ENCODE measurements at regions not wholly inside any gene's neighbourhood (a gene's known extent, or its start where the extent isn't known, plus 50 kb on each side); places are given as distances from the start of the nearest gene placed in this dataset.
"Not testable (repeated sequence)": the region's sequence is repeated elsewhere in the genome, so short reads cannot be mapped to it uniquely, and the experiment has no call there.

DNA sequence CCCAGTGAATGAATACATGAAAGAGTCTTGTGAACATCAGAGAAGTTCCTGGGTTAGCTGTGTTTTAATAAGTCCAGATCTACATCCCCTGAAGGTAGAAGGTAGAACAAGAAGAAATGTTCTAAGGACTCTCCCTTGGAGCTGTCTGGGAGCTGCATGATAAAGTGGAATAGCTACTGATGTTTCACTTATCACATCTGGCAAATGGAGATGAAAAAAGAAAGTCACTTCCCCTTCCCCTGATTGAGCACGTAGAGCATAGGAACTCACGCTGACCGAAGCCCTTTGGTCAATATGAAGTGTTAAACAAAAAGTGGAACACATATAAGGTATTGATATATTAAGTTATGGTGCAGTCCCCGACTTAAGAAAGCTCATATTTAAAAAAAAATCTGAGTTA is 53.2 kb upstream of the PARP1 start:
- ChIA-PET POLR2A (no interaction called here), CTCF (interaction anchor here (0.8 to 1.5 kb wide), 3 partner anchors 13 to 987 kb away, joined by 3 to 6 read pairs (median 4); no protein-coding TSS in a partner anchor)
- TF ChIP-seq CTCF (IDR thresholded peaks at IDR 0.05; ENCODE audit: control extremely low read depth, extremely low read depth, low read depth, missing control alignments): no peak
- no peak for DNase-seq (ENCODE audit: extremely low spot score)

DNA sequence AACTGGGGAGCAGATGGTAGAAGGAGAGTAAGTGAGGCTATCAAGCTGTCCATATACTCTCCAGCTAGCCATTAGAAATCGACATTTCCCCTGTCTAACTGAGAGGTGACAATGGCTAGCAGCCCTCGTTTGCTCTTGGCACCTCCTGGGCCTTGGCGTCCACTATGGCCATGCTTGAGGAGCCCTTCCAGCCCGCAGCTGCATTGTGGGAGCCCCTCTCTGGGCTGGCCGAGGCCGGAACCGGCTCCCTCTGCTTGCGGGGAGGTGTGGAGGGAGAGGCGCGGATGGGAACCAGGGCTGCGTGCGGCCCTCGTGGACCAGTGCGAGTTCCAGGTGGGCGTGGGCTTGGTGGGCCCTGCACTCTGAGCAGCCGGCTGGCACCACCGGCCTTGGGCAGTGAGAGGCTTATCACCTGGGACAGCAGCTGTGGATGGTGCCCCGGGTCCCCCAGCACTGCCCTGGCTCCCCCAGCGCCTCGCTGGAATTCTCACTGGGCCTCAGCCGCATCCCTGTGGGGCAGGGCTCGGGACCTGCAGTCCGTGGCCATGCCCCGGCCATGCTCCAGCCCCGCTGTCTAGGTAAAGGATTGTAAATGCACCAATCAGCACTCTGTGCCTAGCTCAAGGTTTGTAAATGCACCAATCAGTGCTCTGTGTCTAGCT is 56.2 kb upstream of the PARP1 start:
- POLR2A ChIA-PET: no interaction called here
- CTCF ChIA-PET: no interaction called here
- TF ChIP-seq CTCF (IDR thresholded peaks at IDR 0.05; ENCODE audit: control extremely low read depth, extremely low read depth, low read depth, missing control alignments): no peak
- no peak for DNase-seq (ENCODE audit: extremely low spot score)

- POLR2A ChIA-PET; DNase-seq (ENCODE audit: extremely low spot score); CTCF ChIA-PET: not testable (repeated sequence)
Observed at GRCh38 chr1:226464587-226464971, 56.7 kb upstream of the PARP1 start.

GRCh38 chr1:226466296-226466695 is 58.4 kb upstream of the PARP1 start:
- no peak for TF ChIP-seq CTCF (IDR thresholded peaks at IDR 0.05; ENCODE audit: control extremely low read depth, extremely low read depth, low read depth, missing control alignments)
- CTCF ChIA-PET: no interaction called here
- POLR2A ChIA-PET: no interaction called here
- DNase-seq (ENCODE audit: extremely low spot score): no peak

DNA sequence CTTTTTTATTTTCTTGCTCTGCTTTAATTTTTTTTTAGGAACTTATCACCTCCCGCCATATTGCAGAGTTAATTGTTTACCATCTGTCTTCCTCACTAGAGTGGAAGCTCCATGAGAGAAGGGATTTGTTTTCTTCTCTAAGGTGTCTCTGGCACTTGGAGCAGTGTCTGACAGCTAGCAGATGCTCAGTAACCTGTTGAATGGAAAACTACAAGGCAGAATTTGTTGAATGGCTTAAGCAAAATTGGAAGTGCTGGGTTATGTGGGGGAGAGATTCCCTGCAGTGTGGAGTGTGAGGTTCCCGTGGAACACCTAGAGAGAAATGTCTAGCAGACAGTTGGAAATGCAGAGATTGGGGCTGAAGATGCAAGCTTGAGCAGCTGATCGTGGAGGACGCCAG is 59.5 kb upstream of the PARP1 start:
- ChIA-PET CTCF (interaction anchor here (1.1 to 1.8 kb wide), 3 partner anchors 8 to 30 kb away, joined by 3 to 5 read pairs (median 5); no protein-coding TSS in a partner anchor), POLR2A (no interaction called here)
- no peak for DNase-seq (ENCODE audit: extremely low spot score)
- TF ChIP-seq CTCF (IDR thresholded peaks at IDR 0.05; ENCODE audit: control extremely low read depth, extremely low read depth, low read depth, missing control alignments): no peak

DNA sequence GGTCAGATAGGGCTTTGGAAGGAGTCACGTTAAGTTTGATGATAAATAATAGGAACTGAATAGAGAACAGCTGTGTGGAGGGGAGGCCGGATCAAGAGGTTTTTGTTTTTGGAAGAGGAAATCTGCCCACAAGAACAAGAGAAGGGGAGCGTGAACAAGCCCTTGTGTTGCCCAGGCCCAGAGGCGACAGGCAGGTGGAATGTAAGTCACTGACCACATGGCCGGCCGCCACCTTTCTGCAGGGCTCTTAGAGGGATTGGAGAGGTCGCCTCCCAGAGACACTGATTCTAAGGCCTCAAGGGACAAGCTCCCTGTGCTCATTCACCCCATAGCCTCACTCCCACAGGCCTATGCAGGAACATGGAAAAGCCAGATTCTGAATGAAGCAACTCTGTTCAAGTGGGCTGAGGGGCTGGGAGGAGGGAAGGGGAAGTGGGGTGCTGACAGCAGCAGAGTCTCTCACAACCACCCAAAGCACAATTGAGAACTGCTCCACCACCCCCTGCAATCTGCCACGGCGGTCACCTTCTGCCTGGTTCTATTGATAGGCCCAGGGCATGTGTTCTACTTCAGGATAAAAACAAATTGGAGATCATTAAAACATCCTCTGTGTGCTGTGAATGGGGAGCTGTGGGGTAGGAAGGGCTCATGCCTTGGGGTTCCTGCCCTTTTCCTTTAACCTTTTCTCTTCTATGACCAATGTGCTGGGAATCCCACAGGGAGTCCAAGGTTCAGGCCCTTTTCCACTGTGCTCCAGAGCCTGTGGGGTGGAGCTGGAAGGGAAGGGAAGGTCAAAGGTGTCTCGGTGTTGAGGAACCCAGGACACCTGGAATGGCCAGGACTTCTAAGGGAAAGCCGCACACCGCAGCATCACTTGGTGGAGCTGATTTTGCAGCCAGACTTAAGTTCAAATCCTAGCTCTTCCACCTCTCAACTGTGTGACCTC is 63.3 kb upstream of the PARP1 start:
- ChIA-PET CTCF (no interaction called here), POLR2A (no interaction called here)
- no peak for DNase-seq (ENCODE audit: extremely low spot score)
- no peak for TF ChIP-seq CTCF (IDR thresholded peaks at IDR 0.05; ENCODE audit: control extremely low read depth, extremely low read depth, low read depth, missing control alignments)

DNA sequence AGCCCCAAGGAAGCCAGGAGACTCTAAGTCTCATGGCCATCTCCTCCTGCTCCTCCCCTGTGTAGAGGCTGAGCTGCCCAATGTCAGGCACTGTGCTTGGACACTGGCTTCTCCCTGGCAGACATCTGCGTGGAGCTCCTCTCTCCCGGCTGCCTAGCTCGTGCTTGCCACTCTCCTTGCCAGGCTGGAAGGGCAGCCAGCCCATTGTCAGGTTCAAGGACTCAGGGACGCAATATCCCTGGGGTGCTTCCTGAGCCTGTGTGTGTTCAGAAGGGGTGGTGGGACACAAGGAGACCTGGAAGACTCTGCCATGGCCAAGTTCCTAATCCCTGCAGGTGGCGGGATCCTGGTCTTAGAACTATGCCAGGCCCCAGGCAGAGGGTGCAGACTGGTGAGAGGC is 65.4 kb upstream of the PARP1 start:
- POLR2A ChIA-PET: no interaction called here
- TF ChIP-seq CTCF (IDR thresholded peaks at IDR 0.05; ENCODE audit: control extremely low read depth, extremely low read depth, low read depth, missing control alignments): no peak
- DNase-seq (ENCODE audit: extremely low spot score): no peak
- CTCF ChIA-PET: interaction anchor here (2.1 kb wide), 1 partner anchor 13 kb away, joined by 6 read pairs; no protein-coding TSS in a partner anchor
